Neural crest cell (in vitro differentiated cells): ENCODE measurements at regions not wholly inside any gene's neighbourhood (a gene's known extent, or its start where the extent isn't known, plus 50 kb on each side); places are given as distances from the start of the nearest gene placed in this dataset.

Experiments
- DNase-seq: peaks from one replicate; pipeline ENCODE4 v3.0.0; 2021; ENCODE audit warnings: low read depth, mixed read lengths, low spot score
- H3K27ac Mint-ChIP-seq: one replicate; pipeline ENCODE4 v1.8.0; 2021; ENCODE audit warnings: mild to moderate bottlenecking, mixed read lengths; ENCODE audit not compliant: unreplicated experiment
- H3K27me3 Mint-ChIP-seq: 2 replicates; pipeline ENCODE4 v1.8.0; 2021; ENCODE audit warnings: low read depth, mild to moderate bottlenecking, mixed read lengths
- H3K36me3 Mint-ChIP-seq: 2 replicates; pipeline ENCODE4 v1.8.0; 2021; ENCODE audit warnings: low read depth, mild to moderate bottlenecking, mixed read lengths
- H3K4me1 Mint-ChIP-seq: 2 replicates; pipeline ENCODE4 v1.8.0; 2021; ENCODE audit warnings: mixed read lengths
- H3K4me3 Mint-ChIP-seq: one replicate; pipeline ENCODE4 v1.8.0; 2021; ENCODE audit warnings: mild to moderate bottlenecking, mixed read lengths
- H3K9me3 Mint-ChIP-seq: 2 replicates; pipeline ENCODE4 v1.8.0; 2021; ENCODE audit warnings: mixed read lengths
- CTCF ChIP-seq: fragments of 200-600 bp; sonication (generic); conservative IDR thresholded peaks from 2 replicates; pipeline ENCODE4 v1.5.0; 2021; ENCODE audit warnings: antibody characterized with exemption, mild to moderate bottlenecking

GRCh38 chr10:50961297-50961696, 75.9 kb upstream of the A1CF start:
- peak overlapping the region; percentile 43 for H3K27ac Mint-ChIP-seq
- no peaks in the 10 kb centered on the region for H3K4me1 Mint-ChIP-seq
- DNase-seq: no peak
- no peaks in the 10 kb centered on the region for H3K27me3 Mint-ChIP-seq
- H3K9me3 Mint-ChIP-seq: peaks cover 7% of the 10 kb centered on the region
- no peak for TF ChIP-seq CTCF
- no peaks in the 10 kb centered on the region for H3K36me3 Mint-ChIP-seq
- H3K4me3 Mint-ChIP-seq: no peak overlapping the region

- Mint-ChIP-seq H3K27ac (no peak overlapping the region), H3K4me3 (no peak overlapping the region), H3K36me3 (no peaks in the 10 kb centered on the region), H3K4me1 (no peaks in the 10 kb centered on the region), H3K9me3 (peaks cover 9% of the 10 kb centered on the region), H3K27me3 (no peaks in the 10 kb centered on the region)
- TF ChIP-seq CTCF: no peak
- no peak for DNase-seq
Measured at GRCh38 chr10:50963063-50963462, 77.6 kb upstream of the A1CF start.

- H3K9me3 Mint-ChIP-seq: peaks cover 2% of the 10 kb centered on the region
- H3K27ac Mint-ChIP-seq: no peak overlapping the region
- no peaks in the 10 kb centered on the region for H3K27me3 Mint-ChIP-seq
- no peaks in the 10 kb centered on the region for H3K36me3 Mint-ChIP-seq
- H3K4me3 Mint-ChIP-seq: no peak overlapping the region
- no peaks in the 10 kb centered on the region for H3K4me1 Mint-ChIP-seq
- TF ChIP-seq CTCF: no peak
- no peak for DNase-seq
Measured at GRCh38 chr10:50968386-50969091, 83.1 kb upstream of the A1CF start.

- Mint-ChIP-seq H3K9me3 (no peaks in the 10 kb centered on the region), H3K4me1 (no peaks in the 10 kb centered on the region), H3K4me3 (no peak overlapping the region), H3K27ac (no peak overlapping the region), H3K27me3 (no peaks in the 10 kb centered on the region), H3K36me3 (no peaks in the 10 kb centered on the region)
- TF ChIP-seq CTCF: no peak
- DNase-seq: no peak
Measured at GRCh38 chr10:50972591-50972990, 87.2 kb upstream of the A1CF start.

GRCh38 chr10:50981385-50981784, 92.9 kb upstream of the PRKG1 start:
- Mint-ChIP-seq H3K27me3 (no peaks in the 10 kb centered on the region), H3K9me3 (no peaks in the 10 kb centered on the region), H3K4me1 (peaks cover 12% of the 10 kb centered on the region), H3K4me3 (no peak overlapping the region), H3K36me3 (no peaks in the 10 kb centered on the region), H3K27ac (no peak overlapping the region)
- no peak for TF ChIP-seq CTCF
- DNase-seq: no peak
